ENCODE measurements at regions not wholly inside any gene's neighbourhood (a gene's known extent, or its start where the extent isn't known, plus 50 kb on each side); places are given as distances from the start of the nearest gene placed in this dataset.

- no peak overlapping the region for H3K4me3 ChIP-seq (ENCODE audit: low read length)
- no peak overlapping the region for H3K9ac ChIP-seq (ENCODE audit: low read length)
- H3K36me3 ChIP-seq (ENCODE audit: control insufficient read depth, insufficient read depth, low read length, severe bottlenecking) = no peaks in the 10 kb centered on the region
- no peaks in the 10 kb centered on the region for H3K4me1 ChIP-seq (ENCODE audit: control insufficient read depth, insufficient read depth, low read length)
- no peak for DNase-seq (ENCODE audit: low read depth)
- no peaks in the 10 kb centered on the region for H3K9me3 ChIP-seq (ENCODE audit: control insufficient read depth, low read length)
- H3K27me3 ChIP-seq (replicated peaks; ENCODE audit: control insufficient read depth, insufficient read depth, low read length) = no peaks in the 10 kb centered on the region
Measured at GRCh38 chr21:15932726-15933125, 202.9 kb downstream of the USP25 start.

GRCh38 chr21:15935530-15935929 lies 205.7 kb downstream of the USP25 start:
- Histone ChIP-seq H3K27me3 (replicated peaks; ENCODE audit: control insufficient read depth, insufficient read depth, low read length) (no peaks in the 10 kb centered on the region), H3K4me3 (ENCODE audit: low read length) (no peak overlapping the region), H3K36me3 (ENCODE audit: control insufficient read depth, insufficient read depth, low read length, severe bottlenecking) (no peaks in the 10 kb centered on the region), H3K9ac (ENCODE audit: low read length) (no peak overlapping the region), H3K9me3 (ENCODE audit: control insufficient read depth, low read length) (no peaks in the 10 kb centered on the region), H3K4me1 (ENCODE audit: control insufficient read depth, insufficient read depth, low read length) (no peaks in the 10 kb centered on the region)
- no peak for DNase-seq (ENCODE audit: low read depth)

DNA sequence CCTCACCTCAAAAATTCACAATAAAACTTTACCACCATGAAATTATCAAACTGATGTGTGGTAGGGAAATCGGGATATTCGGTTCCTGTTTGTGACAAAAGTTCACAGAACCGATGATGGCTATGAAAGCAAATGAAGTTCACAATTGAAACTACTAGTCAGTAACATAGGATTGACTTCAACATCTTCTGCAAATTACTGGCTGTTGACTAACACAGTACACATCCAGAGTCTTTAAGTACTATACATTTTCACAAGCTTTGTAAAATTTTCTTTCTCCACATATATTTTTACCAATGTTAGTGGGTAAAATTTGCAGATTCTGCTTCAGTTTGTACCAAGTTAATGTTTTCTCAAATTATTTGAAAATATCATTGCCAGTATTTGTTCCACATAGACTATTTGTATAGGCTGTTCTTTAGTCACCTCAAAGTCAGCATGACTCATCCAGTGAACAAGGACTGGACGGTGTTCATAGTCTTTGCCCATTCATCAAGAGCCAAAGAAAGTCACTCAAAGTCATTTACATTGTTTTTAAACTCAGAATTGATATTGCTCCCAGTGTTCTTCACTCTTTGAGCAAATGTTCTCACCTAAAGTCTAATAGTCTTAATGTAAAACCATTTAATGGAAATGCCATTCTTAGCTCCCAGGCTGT lies 213.4 kb downstream of the USP25 start:
- no peaks in the 10 kb centered on the region for H3K27me3 ChIP-seq (replicated peaks; ENCODE audit: control insufficient read depth, insufficient read depth, low read length)
- H3K4me3 ChIP-seq (ENCODE audit: low read length) = no peak overlapping the region

DNA sequence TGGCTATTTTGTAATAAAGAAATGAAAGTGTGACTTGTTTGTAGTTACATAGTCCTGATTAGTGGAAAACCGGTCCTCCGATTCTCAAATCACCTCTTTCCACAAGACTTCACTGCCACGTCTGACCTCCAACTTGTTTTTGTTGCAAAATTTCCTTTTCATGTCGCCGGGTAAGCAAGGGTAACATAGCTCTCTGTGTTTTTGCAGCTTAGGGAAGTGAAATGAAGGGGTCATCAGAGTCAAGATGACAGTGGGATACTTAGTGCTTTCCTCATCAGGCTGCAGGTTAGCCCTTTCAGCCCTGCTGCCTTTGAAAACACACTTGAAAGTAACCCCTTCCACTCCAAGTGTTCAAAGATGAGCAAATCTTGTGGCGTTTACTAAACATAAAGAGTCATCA lies 217.9 kb downstream of the USP25 start:
- DNase-seq (ENCODE audit: low read depth) = no peak
- Histone ChIP-seq H3K4me3 (ENCODE audit: low read length) (no peak overlapping the region), H3K27me3 (replicated peaks; ENCODE audit: control insufficient read depth, insufficient read depth, low read length) (no peaks in the 10 kb centered on the region), H3K9me3 (ENCODE audit: control insufficient read depth, low read length) (peaks cover 7% of the 10 kb centered on the region), H3K36me3 (ENCODE audit: control insufficient read depth, insufficient read depth, low read length, severe bottlenecking) (no peaks in the 10 kb centered on the region), H3K9ac (ENCODE audit: low read length) (no peak overlapping the region), H3K4me1 (ENCODE audit: control insufficient read depth, insufficient read depth, low read length) (no peaks in the 10 kb centered on the region)

More for the DNA sequence above, 213.4 kb downstream of the USP25 start:
- Histone ChIP-seq H3K4me1 (ENCODE audit: control insufficient read depth, insufficient read depth, low read length) (no peaks in the 10 kb centered on the region), H3K9me3 (ENCODE audit: control insufficient read depth, low read length) (no peaks in the 10 kb centered on the region), H3K36me3 (ENCODE audit: control insufficient read depth, insufficient read depth, low read length, severe bottlenecking) (no peaks in the 10 kb centered on the region), H3K9ac (ENCODE audit: low read length) (no peak overlapping the region)
- DNase-seq (ENCODE audit: low read depth) = no peak

GRCh38 chr21:15953551-15954116 lies 223.9 kb downstream of the USP25 start:
- H3K27me3 ChIP-seq (replicated peaks; ENCODE audit: control insufficient read depth, insufficient read depth, low read length) = no peaks in the 10 kb centered on the region
- H3K9me3 ChIP-seq (ENCODE audit: control insufficient read depth, low read length) = peaks cover 31% of the 10 kb centered on the region
- no peaks in the 10 kb centered on the region for H3K36me3 ChIP-seq (ENCODE audit: control insufficient read depth, insufficient read depth, low read length, severe bottlenecking)
- H3K4me3 ChIP-seq (ENCODE audit: low read length) = peak overlapping the region; percentile 5
- H3K4me1 ChIP-seq (ENCODE audit: control insufficient read depth, insufficient read depth, low read length) = no peaks in the 10 kb centered on the region
- H3K9ac ChIP-seq (ENCODE audit: low read length) = no peak overlapping the region
- DNase-seq (ENCODE audit: low read depth) = no peak

GRCh38 chr21:15964236-15964855 lies 234.6 kb downstream of the USP25 start:
- DNase-seq (ENCODE audit: low read depth) = no peak

DNA sequence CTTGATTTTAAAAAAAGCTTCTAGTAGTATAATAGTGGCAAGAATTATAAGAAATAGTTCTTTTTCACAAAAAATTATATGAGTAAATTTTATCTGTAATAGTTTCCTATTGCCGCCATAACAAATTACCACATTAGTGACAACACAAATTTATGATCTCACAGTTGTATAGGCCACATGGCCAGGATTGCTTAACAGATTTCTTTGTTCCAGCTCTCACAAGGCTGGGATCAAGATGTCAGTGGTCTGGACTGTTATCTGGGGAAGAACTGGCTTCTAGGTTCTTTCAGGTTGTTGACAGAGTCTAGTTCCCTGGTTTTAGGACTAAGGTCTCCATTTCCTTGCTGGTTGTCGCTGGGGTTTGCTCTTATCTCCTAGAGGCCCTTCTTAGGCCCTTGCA lies 236.4 kb downstream of the USP25 start:
- Histone ChIP-seq H3K36me3 (ENCODE audit: control insufficient read depth, insufficient read depth, low read length, severe bottlenecking) (no peaks in the 10 kb centered on the region), H3K4me1 (ENCODE audit: control insufficient read depth, insufficient read depth, low read length) (peaks cover 11% of the 10 kb centered on the region), H3K27me3 (replicated peaks; ENCODE audit: control insufficient read depth, insufficient read depth, low read length) (no peaks in the 10 kb centered on the region), H3K9ac (ENCODE audit: low read length) (no peak overlapping the region), H3K4me3 (ENCODE audit: low read length) (no peak overlapping the region), H3K9me3 (ENCODE audit: control insufficient read depth, low read length) (no peaks in the 10 kb centered on the region)
- DNase-seq (ENCODE audit: low read depth) = peak; percentile 14

More at GRCh38 chr21:15964236-15964855, 234.6 kb downstream of the USP25 start:
- Histone ChIP-seq H3K36me3 (ENCODE audit: control insufficient read depth, insufficient read depth, low read length, severe bottlenecking) (no peaks in the 10 kb centered on the region), H3K9me3 (ENCODE audit: control insufficient read depth, low read length) (no peaks in the 10 kb centered on the region), H3K9ac (ENCODE audit: low read length) (no peak overlapping the region), H3K4me1 (ENCODE audit: control insufficient read depth, insufficient read depth, low read length) (peaks cover 11% of the 10 kb centered on the region), H3K4me3 (ENCODE audit: low read length) (no peak overlapping the region), H3K27me3 (replicated peaks; ENCODE audit: control insufficient read depth, insufficient read depth, low read length) (no peaks in the 10 kb centered on the region)

GRCh38 chr21:15966651-15967050 lies 236.9 kb downstream of the USP25 start:
- Histone ChIP-seq H3K4me1 (ENCODE audit: control insufficient read depth, insufficient read depth, low read length) (peaks cover 11% of the 10 kb centered on the region), H3K9ac (ENCODE audit: low read length) (no peak overlapping the region), H3K9me3 (ENCODE audit: control insufficient read depth, low read length) (no peaks in the 10 kb centered on the region), H3K27me3 (replicated peaks; ENCODE audit: control insufficient read depth, insufficient read depth, low read length) (no peaks in the 10 kb centered on the region), H3K4me3 (ENCODE audit: low read length) (no peak overlapping the region), H3K36me3 (ENCODE audit: control insufficient read depth, insufficient read depth, low read length, severe bottlenecking) (no peaks in the 10 kb centered on the region)
- DNase-seq (ENCODE audit: low read depth) = no peak

GRCh38 chr21:15967661-15968060 lies 237.9 kb downstream of the USP25 start:
- Histone ChIP-seq H3K4me3 (ENCODE audit: low read length) (no peak overlapping the region), H3K9me3 (ENCODE audit: control insufficient read depth, low read length) (no peaks in the 10 kb centered on the region), H3K36me3 (ENCODE audit: control insufficient read depth, insufficient read depth, low read length, severe bottlenecking) (no peaks in the 10 kb centered on the region), H3K27me3 (replicated peaks; ENCODE audit: control insufficient read depth, insufficient read depth, low read length) (no peaks in the 10 kb centered on the region), H3K4me1 (ENCODE audit: control insufficient read depth, insufficient read depth, low read length) (peaks cover 11% of the 10 kb centered on the region), H3K9ac (ENCODE audit: low read length) (no peak overlapping the region)
- peak; percentile 18 for DNase-seq (ENCODE audit: low read depth)

GRCh38 chr21:15968776-15969310 lies 239.1 kb downstream of the USP25 start:
- no peaks in the 10 kb centered on the region for H3K9me3 ChIP-seq (ENCODE audit: control insufficient read depth, low read length)
- no peak overlapping the region for H3K9ac ChIP-seq (ENCODE audit: low read length)
- no peaks in the 10 kb centered on the region for H3K36me3 ChIP-seq (ENCODE audit: control insufficient read depth, insufficient read depth, low read length, severe bottlenecking)
- no peak overlapping the region for H3K4me3 ChIP-seq (ENCODE audit: low read length)
- DNase-seq (ENCODE audit: low read depth) = no peak
- peaks cover 11% of the 10 kb centered on the region for H3K4me1 ChIP-seq (ENCODE audit: control insufficient read depth, insufficient read depth, low read length)
- H3K27me3 ChIP-seq (replicated peaks; ENCODE audit: control insufficient read depth, insufficient read depth, low read length) = no peaks in the 10 kb centered on the region

DNA sequence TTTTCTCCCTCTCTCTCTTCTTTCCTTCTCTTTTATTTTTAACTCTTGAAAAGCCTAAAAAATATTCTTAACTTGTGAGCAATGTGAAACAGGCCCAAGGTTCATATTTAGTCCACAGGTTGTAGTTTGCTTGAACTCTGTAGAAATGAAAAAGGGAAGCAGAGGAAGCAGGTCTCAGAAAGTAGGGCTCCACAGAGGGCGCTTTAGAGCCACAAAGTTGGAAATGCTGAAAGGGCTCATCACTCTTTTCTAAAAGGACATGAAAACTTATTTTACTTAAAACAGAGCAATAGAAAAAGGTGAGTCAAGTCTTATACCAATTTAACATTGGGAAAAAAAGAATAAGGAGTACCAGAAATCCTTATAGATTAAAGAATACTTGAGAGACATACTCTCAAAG lies 247.0 kb downstream of the USP25 start:
- H3K4me1 ChIP-seq (ENCODE audit: control insufficient read depth, insufficient read depth, low read length) = no peaks in the 10 kb centered on the region
- no peak for DNase-seq (ENCODE audit: low read depth)
- H3K9ac ChIP-seq (ENCODE audit: low read length) = no peak overlapping the region

More for the DNA sequence above, 247.0 kb downstream of the USP25 start:
- Histone ChIP-seq H3K27me3 (replicated peaks; ENCODE audit: control insufficient read depth, insufficient read depth, low read length) (no peaks in the 10 kb centered on the region), H3K36me3 (ENCODE audit: control insufficient read depth, insufficient read depth, low read length, severe bottlenecking) (no peaks in the 10 kb centered on the region), H3K9me3 (ENCODE audit: control insufficient read depth, low read length) (no peaks in the 10 kb centered on the region), H3K4me3 (ENCODE audit: low read length) (no peak overlapping the region)
